Stimulated activated naive CD8-positive, alpha-beta T cell treated with anti-CD3 and anti-CD28 coated beads, Interleukin-15, amount 100 ng/mL, for 72 hours (primary cell): ENCODE measurements at regions not wholly inside any gene's neighbourhood (a gene's known extent, or its start where the extent isn't known, plus 50 kb on each side); places are given as distances from the start of the nearest gene placed in this dataset.
A peak's percentile ranks its signal among the peaks of the same experiment; 100 is the strongest.
"Not testable (repeated sequence)": the region's sequence is repeated elsewhere in the genome, so short reads cannot be mapped to it uniquely, and the experiment has no call there.

Experiments
- ATAC-seq: fragments of 150-1000 bp; cut with Tn5 transposase; 2 replicates; pipeline ENCODE4 v1.10.0; 2021; ENCODE audit warnings: mild to moderate bottlenecking, moderate library complexity
- DNase-seq, 2 donors: peaks; one replicate each; pipeline ENCODE4 v3.0.0; 2021 to 2022
- H3K27ac Mint-ChIP-seq, 2 donors: one replicate each; pipeline ENCODE4 v1.8.0; 2022; ENCODE audit warnings: mild to moderate bottlenecking in 2 of 2, mixed read lengths in 2 of 2, moderate library complexity in 2 of 2
- H3K27me3 Mint-ChIP-seq: one replicate; pipeline ENCODE4 v1.8.0; 2022; ENCODE audit warnings: mixed read lengths
- H3K4me1 Mint-ChIP-seq: one replicate; pipeline ENCODE4 v1.8.0; 2022; ENCODE audit warnings: mild to moderate bottlenecking, mixed read lengths
- H3K4me3 Mint-ChIP-seq, 2 donors: one replicate each; pipeline ENCODE4 v1.8.0; 2022; ENCODE audit warnings: mild to moderate bottlenecking in 2 of 2, mixed read lengths in 2 of 2, moderate library complexity in 1 of 2
- H3K9me3 Mint-ChIP-seq, 2 donors: one replicate each; pipeline ENCODE4 v1.8.0; 2022; ENCODE audit warnings: mixed read lengths in 2 of 2

DNA sequence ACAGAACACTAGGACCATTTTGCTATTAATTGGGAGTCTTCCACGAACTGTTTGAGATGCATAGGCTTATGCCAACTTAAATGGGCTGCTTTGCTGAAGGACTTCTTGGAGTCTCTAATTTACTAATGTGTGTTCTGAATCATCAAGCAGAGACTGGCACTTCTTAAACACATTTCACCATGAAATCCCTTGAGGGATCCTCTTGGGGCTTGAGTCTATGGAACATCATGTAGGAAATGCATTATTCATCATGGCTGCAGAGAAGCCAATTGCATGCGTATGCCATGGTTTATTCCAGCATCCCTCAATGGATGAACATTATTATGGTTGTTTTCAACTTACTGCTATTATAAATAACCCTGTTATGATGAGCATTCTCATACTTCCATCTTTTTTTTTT lies 73.4 kb downstream of the FGD2 start:
- Mint-ChIP-seq H3K4me1 (peaks cover 7% of the 10 kb centered on the region), H3K4me3 (no peak overlapping the region), H3K27ac (no peak overlapping the region), H3K9me3 (no peaks in the 10 kb centered on the region), H3K27me3 (peaks cover 8% of the 10 kb centered on the region)
- ATAC-seq (no peak), DNase-seq (no peak)

DNA sequence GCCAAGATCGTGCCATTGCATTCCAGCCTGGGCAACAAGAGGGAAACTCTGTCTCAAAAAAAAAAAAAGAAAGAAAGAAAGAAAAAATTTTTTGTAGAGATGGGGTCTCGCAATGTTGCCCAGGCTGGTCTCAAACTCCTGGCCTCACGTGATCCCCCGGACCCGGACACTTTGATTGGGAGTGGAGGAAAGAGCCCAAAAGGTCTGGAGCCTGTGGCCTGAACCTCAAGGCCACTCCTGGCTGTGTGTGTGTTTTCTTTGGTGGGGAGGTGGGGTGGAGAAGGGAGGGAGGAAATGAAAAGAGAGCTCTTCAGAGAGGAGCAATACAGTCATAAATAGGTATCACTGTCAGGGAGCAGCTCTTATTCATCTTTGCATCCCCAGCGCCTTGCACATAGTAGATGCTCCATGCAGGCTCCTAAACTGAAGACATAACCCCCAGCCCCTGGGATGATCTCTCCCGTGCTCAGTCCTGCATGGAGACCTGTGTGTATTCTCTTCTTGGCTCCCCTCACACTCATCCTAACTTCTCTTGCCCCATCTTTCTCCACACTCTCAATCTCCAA lies 75.7 kb downstream of the FGD2 start:
- Mint-ChIP-seq H3K27me3 (peaks cover 8% of the 10 kb centered on the region), H3K27ac (peak overlapping the region in 1 of 2 donors; percentile 61), H3K4me1 (peaks cover 7% of the 10 kb centered on the region), H3K4me3 (no peak overlapping the region), H3K9me3 (no peaks in the 10 kb centered on the region)
- ATAC-seq, result no peak
- DNase-seq, result no peak

DNA sequence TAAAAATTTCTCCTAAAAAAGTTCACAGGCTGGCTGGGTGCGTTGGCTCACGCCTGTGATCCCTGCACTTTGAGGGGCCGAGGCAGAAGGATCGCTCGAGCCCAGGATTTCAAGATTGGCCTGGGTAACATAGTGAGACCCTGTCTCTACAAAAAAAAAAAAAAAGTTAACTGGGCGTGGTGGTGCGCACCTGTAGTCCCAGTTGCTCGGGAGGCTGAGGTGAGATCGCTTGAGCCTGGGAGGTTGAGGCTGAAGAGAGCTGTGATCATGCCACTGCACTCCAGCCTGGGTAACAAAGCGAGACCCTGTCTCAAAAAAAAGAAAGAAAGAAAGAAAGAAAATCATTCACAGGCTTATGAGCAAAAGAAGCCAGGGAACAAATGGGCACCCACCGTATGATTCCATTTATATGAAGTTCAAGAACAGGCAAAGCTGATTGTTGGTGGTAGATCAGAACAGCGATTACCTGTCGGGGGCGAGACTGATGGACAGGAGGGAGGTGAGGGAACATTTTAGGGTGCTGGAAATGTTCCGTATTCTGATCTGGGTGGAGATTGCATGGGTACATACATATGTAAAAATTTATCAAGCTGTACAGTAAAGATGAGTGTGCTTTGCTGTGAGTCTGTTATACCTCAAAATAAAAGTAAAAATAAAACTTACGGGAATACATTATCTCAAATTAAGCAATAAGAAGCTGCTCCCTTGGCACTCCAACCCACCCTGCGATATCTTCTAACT lies 77.1 kb downstream of the FGD2 start:
- no peak for DNase-seq
- Mint-ChIP-seq H3K4me3 (no peak overlapping the region), H3K27me3 (peaks cover 8% of the 10 kb centered on the region), H3K27ac (no peak overlapping the region), H3K4me1 (peaks cover 7% of the 10 kb centered on the region), H3K9me3 (no peaks in the 10 kb centered on the region)
- ATAC-seq, result no peak

DNA sequence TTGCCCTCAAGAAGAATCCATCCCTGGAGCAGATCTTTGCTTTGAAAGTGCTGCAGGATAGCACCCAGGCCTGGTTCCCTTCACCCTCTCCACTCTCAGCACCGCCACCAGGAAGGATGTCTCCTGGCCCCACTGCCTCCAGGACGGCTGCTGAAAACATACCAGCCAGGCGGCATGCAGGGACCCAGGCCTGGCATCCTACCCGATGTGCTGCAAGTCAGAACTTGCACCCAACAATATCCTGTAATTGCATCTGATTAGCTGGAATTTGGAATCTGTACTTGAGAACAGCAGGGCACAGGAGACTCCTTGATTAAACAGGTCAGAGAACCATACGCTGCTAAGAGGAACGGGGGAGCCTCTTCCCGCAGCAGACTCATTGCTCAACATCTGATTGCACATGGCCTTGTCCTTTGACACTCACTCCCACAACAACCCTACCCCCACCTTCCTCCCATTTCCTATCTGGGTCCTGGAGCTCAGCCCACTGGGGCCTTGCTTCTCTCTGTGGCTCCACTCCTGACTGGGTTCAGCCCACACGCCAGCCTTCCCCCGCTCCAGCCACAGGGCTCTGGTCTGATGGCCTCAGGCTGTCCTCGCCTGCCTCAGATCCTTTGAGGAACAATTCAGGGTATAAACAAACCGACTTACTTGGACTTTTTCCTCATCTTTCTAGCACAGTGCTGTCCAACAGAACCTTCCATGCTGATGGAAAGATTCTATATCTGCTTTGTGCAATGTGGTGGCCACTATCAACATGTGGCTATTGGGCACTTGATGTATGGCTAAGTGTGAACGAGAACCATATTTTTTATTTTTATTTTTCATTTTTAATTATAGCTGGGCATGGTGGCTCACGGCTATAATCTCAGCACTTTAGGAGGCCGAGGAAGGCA lies 78.0 kb downstream of the FGD2 start:
- no peak for DNase-seq

DNA sequence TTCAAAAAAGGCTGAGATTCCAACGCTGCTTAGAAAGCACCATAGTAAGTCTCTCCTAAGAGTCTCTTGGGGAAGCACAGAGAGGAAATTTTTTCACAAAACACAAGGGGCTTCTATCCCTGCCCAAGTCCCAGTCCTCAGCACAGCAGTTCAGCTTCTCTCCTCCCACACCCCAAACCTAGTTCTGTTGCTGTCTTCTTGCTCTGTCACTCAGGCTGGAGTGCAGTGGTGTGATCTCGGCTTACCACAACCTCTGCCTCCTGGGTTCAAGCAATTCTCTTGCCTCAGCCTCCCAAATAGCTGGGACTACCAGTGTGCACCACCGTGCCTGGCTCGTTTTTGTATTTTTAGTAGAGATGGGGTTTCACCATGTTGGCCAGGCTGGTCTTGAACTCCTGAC lies 79.2 kb downstream of the FGD2 start:
- H3K9me3 Mint-ChIP-seq, H3K27me3 Mint-ChIP-seq, H3K4me1 Mint-ChIP-seq, H3K27ac Mint-ChIP-seq, H3K4me3 Mint-ChIP-seq, DNase-seq, ATAC-seq: not testable (repeated sequence)

More for the DNA sequence above, 78.0 kb downstream of the FGD2 start:
- Mint-ChIP-seq H3K4me3 (no peak overlapping the region), H3K9me3 (no peaks in the 10 kb centered on the region), H3K27me3 (peaks cover 8% of the 10 kb centered on the region), H3K4me1 (peaks cover 7% of the 10 kb centered on the region), H3K27ac (peak overlapping the region in 1 of 2 donors; percentile 69)
- ATAC-seq, result no peak

DNA sequence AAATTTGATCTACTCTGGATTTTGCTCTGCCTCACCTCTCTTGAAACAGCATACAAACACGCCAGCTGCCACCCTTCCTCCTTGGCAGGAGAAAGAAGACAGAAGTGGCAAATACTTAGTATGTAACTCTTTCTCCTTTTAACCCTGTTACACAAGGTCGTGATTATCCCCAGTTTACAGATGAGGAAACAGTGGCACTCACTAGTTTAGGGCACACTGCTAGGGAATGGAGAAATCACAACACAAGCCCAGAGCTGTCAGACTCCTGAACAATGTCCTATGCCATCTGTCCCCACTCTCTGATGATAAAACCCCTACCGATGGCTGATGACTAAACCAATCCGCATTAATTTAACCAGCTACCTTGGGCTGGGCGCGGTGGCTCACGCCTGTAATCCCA lies 79.7 kb downstream of the FGD2 start:
- no peak for ATAC-seq
- Mint-ChIP-seq H3K27me3 (peaks cover 8% of the 10 kb centered on the region), H3K9me3 (no peaks in the 10 kb centered on the region), H3K4me3 (no peak overlapping the region), H3K27ac (peak overlapping the region in 1 of 2 donors; percentile 40), H3K4me1 (peaks cover 7% of the 10 kb centered on the region)
- no peak for DNase-seq

DNA sequence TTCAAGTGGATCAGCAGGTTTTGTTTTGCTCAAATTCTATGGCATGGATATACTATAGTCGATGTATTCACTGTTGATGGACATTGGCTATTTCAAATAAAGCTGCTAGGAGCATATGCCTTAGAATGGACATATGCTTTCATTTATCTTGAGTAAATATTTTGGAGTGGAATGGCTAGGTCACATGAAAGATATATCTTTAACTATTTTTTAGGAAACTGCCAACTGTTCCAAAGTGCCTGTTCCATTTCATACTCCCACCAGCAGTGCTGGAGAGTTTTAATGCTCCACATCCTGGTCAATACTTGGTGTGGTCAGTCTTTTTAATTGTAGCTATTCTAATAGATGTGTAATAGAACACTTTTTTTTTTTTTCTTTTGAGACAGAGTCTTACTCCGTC lies 81.1 kb upstream of the PIM1 start:
- DNase-seq, result no peak
- no peak overlapping the region for H3K4me3 Mint-ChIP-seq
- peaks cover 6% of the 10 kb centered on the region for H3K4me1 Mint-ChIP-seq
- no peaks in the 10 kb centered on the region for H3K9me3 Mint-ChIP-seq
- H3K27ac Mint-ChIP-seq, result no peak overlapping the region
- no peak for ATAC-seq
- H3K27me3 Mint-ChIP-seq, result no peaks in the 10 kb centered on the region

DNA sequence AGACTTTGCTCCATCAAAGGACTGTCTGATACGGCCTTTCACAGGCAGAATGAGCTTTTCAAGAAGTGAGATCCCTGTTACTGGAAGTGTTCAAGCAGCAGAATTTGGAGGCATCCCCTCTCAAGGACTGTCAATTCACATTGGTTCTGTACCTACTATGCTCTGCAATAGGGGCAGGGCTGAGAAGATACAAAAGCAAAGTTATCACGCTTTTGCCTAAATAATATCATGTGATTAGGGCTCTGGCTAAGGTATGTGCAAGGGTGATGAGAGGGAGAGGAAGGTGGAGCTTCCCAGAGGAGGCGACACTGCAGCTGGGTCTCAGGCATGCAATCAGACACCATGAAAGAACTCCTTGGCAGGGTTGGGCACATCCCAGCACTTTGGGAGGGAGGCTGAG lies 80.2 kb upstream of the PIM1 start:
- DNase-seq (no peak), ATAC-seq (no peak)
- Mint-ChIP-seq H3K4me1 (peaks cover 6% of the 10 kb centered on the region), H3K27me3 (no peaks in the 10 kb centered on the region), H3K9me3 (no peaks in the 10 kb centered on the region), H3K27ac (peak overlapping the region in 1 of 2 donors; percentile 22), H3K4me3 (no peak overlapping the region)

DNA sequence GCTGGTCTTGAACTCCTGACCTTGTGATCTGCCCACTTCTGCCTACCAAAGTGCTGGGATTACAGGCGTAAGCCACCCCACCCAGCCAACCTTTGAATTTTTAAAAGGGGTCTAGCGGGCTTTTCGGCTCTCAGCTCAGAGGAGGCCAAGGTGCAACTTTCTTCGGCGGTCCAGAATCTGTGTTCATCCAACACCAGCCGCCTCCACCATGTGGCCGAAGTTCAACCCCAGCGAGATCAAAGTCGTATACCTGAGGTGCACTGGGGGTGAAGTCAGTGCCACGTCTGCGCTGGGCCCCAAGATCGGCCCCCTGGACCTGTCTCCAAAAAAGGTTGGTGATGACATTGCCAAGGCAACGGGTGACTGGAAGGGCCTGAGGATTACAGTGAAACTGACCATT lies 78.8 kb upstream of the PIM1 start:
- not testable (repeated sequence) for DNase-seq, H3K4me3 Mint-ChIP-seq, H3K4me1 Mint-ChIP-seq, H3K9me3 Mint-ChIP-seq, H3K27me3 Mint-ChIP-seq, ATAC-seq, H3K27ac Mint-ChIP-seq

DNA sequence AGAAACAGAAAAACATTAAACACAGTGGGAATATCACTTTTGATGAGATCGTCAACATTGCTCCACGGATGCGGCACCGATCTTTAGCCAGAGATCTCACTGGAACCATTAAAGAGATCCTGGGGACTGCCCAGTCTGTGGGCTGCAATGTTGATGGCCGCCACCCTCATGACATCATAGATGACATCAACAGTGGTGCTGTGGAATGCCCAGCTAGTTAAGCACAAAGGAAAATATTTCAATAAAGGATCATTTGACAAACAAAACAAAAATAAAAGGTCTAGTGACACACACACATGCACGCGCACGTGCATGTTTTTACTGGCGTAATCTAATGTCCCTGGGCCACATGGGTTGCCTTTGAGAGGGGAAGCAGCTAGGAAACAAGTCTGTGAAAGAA lies 78.4 kb upstream of the PIM1 start:
- DNase-seq, H3K4me1 Mint-ChIP-seq, H3K27me3 Mint-ChIP-seq, H3K9me3 Mint-ChIP-seq, H3K27ac Mint-ChIP-seq, ATAC-seq, H3K4me3 Mint-ChIP-seq: not testable (repeated sequence)

DNA sequence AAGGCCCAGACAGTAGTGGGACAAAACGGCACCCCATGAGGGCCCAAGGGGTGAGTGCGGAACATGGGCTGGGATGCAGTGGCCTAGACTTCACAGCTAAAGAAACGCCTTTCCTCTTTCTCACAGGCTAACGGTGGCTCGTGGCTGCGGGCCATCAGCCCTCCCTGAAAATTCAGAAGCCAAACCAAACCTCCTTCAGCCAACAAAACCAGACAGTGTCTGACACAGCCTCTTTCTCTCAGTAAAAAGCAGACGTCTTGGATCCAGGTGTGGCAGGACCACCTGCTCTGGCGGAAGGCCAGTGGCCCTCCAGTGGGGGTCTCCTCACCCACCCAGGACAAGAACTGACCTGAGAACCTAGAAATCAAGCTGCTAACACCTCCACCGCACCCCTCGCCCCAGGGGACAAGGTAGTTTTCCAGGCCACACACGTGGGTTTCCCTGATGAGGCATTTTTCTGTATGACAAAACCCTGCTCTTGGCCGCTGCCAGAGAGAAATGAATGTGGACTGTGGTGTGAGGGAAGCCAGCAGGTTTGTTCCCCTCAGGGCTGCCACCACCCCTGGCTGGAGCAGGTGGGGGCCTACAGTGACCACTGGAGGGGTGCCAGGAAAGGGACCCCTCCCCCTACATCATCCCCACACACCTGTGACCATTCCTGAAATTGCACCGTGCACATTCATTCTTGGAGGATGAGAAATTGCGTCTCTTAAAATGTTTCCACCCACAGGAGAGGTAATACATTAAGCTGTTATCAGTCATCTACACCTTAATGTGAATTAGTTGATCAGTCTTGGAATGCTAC lies 76.8 kb upstream of the PIM1 start:
- H3K4me1 Mint-ChIP-seq, result peaks cover 6% of the 10 kb centered on the region
- no peak overlapping the region for H3K4me3 Mint-ChIP-seq
- H3K9me3 Mint-ChIP-seq, result no peaks in the 10 kb centered on the region
- DNase-seq, result no peak
- peak overlapping the region in 1 of 2 donors; percentile 42 for H3K27ac Mint-ChIP-seq
- no peak for ATAC-seq
- no peaks in the 10 kb centered on the region for H3K27me3 Mint-ChIP-seq

DNA sequence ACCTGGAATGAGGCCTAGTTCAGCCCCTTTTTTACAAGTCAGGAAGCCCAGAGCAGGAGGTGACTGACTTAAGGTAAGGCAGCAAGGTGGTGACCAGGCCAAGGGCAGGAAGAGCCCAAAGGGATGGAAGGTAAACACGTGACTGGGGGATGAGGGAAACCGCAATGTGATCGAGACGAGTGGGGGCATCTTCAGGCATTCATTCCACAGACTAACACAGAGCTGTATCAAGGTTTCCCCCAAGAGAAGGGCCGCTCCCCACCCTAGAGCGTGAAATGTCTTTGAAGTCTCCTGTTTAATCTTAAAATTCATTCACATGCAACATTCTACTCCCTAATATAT lies 76.3 kb upstream of the PIM1 start:
- H3K9me3 Mint-ChIP-seq, result no peaks in the 10 kb centered on the region
- H3K4me1 Mint-ChIP-seq, result peaks cover 6% of the 10 kb centered on the region
- no peak overlapping the region for H3K4me3 Mint-ChIP-seq
- DNase-seq, result no peak
- no peak overlapping the region for H3K27ac Mint-ChIP-seq
- H3K27me3 Mint-ChIP-seq, result no peaks in the 10 kb centered on the region
- ATAC-seq, result no peak

DNA sequence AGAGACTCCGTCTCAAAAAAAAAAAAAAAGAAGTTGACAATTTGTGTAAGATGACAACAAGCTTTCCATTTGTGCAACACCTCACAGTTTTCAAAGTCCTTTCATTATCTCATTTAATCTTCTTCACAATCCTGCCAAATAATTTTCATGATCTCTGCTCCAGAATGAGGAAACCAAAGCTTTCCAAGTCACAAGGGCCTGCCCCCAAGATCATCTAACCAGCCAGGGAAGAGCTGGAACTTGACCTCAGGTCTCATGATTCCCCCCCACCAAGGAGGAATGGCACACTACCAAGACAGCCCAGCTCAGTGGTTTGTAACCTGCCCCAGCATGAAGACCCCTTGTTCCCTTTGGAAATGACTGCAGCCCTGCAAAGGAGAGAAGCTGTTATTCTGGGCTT lies 74.0 kb upstream of the PIM1 start:
- no peaks in the 10 kb centered on the region for H3K27me3 Mint-ChIP-seq
- DNase-seq, result no peak
- no peak overlapping the region for H3K4me3 Mint-ChIP-seq
- H3K4me1 Mint-ChIP-seq, result peaks cover 6% of the 10 kb centered on the region
- H3K27ac Mint-ChIP-seq, result no peak overlapping the region
- H3K9me3 Mint-ChIP-seq, result no peaks in the 10 kb centered on the region
- no peak for ATAC-seq

DNA sequence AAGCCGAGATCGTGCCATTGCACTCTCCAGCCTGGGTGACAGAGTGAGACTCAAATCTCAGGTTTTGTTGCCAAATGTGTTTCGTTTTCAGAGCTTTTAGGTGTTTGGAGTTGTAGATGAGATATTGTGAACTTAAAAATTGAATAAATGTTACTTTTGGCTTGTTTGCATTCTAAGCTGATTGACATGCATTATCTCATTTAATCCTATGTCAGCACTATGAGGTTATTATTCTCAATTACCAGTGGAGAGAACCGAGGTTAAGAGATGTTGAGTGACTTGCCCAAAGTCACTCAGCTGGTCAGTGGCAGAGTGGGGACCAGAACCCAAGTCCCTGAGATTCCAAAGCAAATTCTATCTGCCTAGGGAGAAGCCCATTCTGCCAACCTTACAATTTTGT lies 72.6 kb upstream of the PIM1 start:
- Mint-ChIP-seq H3K4me3 (no peak overlapping the region), H3K27ac (no peak overlapping the region), H3K4me1 (peaks cover 14% of the 10 kb centered on the region), H3K9me3 (no peaks in the 10 kb centered on the region), H3K27me3 (no peaks in the 10 kb centered on the region)
- no peak for ATAC-seq
- no peak for DNase-seq

DNA sequence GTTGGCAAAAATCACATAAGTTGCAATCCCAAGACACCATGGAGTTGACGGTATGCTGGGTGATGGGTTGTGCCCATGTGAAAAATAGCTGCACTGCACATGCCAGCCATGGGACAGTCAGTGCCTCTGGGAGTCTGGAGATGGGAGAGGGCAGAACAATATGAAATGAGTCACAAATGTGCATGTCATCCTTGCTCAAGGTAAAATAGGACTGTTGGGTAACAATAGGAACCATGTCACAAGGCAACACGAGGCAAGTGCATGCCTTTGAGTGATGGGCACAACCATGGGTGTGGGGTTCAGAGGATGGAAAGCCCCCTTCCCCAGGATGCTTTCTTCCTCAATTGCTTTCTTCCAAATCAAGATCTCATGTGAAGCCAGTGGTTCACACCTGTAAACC lies 70.5 kb upstream of the PIM1 start:
- ATAC-seq (no peak), DNase-seq (no peak)
- peaks cover 21% of the 10 kb centered on the region for H3K4me1 Mint-ChIP-seq
- no peak overlapping the region for H3K27ac Mint-ChIP-seq
- no peaks in the 10 kb centered on the region for H3K9me3 Mint-ChIP-seq
- no peaks in the 10 kb centered on the region for H3K27me3 Mint-ChIP-seq
- H3K4me3 Mint-ChIP-seq, result no peak overlapping the region
